ENCODE measurements at regions not wholly inside any gene's neighbourhood (a gene's known extent, or its start where the extent isn't known, plus 50 kb on each side); places are given as distances from the start of the nearest gene placed in this dataset.

DNA sequence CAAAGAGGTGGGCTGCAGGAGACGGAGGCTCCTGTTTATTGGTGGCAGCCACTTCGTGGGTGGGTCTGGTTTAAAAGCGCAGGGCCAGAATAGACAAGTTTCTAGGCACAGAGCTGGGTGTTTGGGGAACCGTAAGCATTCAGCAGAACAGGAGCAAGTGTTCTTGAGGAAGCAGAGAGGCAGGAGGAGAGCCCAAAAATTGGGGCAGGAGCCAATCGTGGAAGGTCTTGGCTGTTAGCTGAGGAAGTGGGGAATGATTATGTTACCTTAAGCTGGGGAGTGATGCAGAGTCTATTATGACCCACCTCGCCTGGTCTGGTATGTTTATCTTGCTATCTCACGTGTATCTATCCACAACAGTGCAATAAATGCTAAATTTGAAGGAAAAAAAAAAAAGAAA lies 64.3 kb upstream of the ATL2 start:
- FAIRE-seq (no peak), DNase-seq (ENCODE audit: low read depth, low spot score) (no peak)
- Histone ChIP-seq H3K4me3 (replicated peaks in 1 of 3; ENCODE audit: insufficient read depth in 1 of 3, low read depth in 1 of 3, low read length in 3 of 3) (no peak overlapping the region), H4K20me1 (replicated peaks; ENCODE audit: control insufficient read depth, extremely low read depth, insufficient read depth, low read length) (no peaks in the 10 kb centered on the region), H3K27ac (ENCODE audit: insufficient read depth, low read depth, low read length) (no peak overlapping the region), H3K9ac (replicated peaks; ENCODE audit: extremely low read depth, insufficient read depth, low read length) (no peak overlapping the region), H3K9me1 (replicated peaks; ENCODE audit: control insufficient read depth, extremely low read depth, insufficient read depth, low read length) (no peaks in the 10 kb centered on the region), H2AFZ (ENCODE audit: low read depth, low read length) (no peak overlapping the region), H3K9me3 (replicated peaks; ENCODE audit: control insufficient read depth, insufficient read depth, low read length) (no peaks in the 10 kb centered on the region), H3K4me1 (ENCODE audit: control insufficient read depth, extremely low read depth, insufficient read depth, low read length) (no peaks in the 10 kb centered on the region), H3K79me2 (ENCODE audit: control insufficient read depth, insufficient read depth, low read length) (no peaks in the 10 kb centered on the region), H3K27me3 (ENCODE audit: control insufficient read depth in 2 of 2, insufficient read depth in 2 of 2, low read length in 2 of 2) (peaks cover 15 to 20% of the 10 kb centered on the region in 2 experiments), H3K4me2 (ENCODE audit: insufficient read depth, low read length) (no peak overlapping the region), H3K36me3 (ENCODE audit: control insufficient read depth in 2 of 2, extremely low read depth in 1 of 2, insufficient read depth in 2 of 2, low read length in 2 of 2) (no peaks in the 10 kb centered on the region)
- intact Hi-C loops (cut with micrococcal nuclease), result no loop called here
- dilution Hi-C loops (cut with MboI; ENCODE audit: extremely low pct_ligation_motif_present, low sequenced_read_pairs), result no loop called here
- TF ChIP-seq MYC (IDR thresholded peaks at IDR 0.05; ENCODE audit: low read depth, low read length) (no peak), GATA2 (IDR thresholded peaks at IDR 0.05; ENCODE audit: insufficient read depth, insufficient read length, low read depth, low read length) (no peak), FOS (IDR thresholded peaks at IDR 0.05; ENCODE audit: borderline replicate concordance, insufficient read depth, low read length) (no peak), POLR2AphosphoS5 (IDR thresholded peaks at IDR 0.05; ENCODE audit: insufficient read depth, low read depth, low read length) (no peak), POLR2A (IDR thresholded peaks at IDR 0.05; ENCODE audit: low read depth, low read length) (no peak), EZH2 (IDR thresholded peaks at IDR 0.05; ENCODE audit: borderline replicate concordance, low read depth, low read length, severe bottlenecking) (no peak), JUN (IDR thresholded peaks at IDR 0.05; ENCODE audit: borderline replicate concordance, insufficient read depth, insufficient read length, low read depth) (no peak)
- TF ChIP-seq, protein P1, sequence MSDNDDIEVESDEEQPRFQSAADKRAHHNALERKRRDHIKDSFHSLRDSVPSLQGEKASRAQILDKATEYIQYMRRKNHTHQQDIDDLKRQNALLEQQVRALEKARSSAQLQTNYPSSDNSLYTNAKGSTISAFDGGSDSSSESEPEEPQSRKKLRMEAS (IDR thresholded peaks at IDR 0.05; ENCODE audit: insufficient read depth, insufficient read length), result no peak
- TF ChIP-seq, protein P2, sequence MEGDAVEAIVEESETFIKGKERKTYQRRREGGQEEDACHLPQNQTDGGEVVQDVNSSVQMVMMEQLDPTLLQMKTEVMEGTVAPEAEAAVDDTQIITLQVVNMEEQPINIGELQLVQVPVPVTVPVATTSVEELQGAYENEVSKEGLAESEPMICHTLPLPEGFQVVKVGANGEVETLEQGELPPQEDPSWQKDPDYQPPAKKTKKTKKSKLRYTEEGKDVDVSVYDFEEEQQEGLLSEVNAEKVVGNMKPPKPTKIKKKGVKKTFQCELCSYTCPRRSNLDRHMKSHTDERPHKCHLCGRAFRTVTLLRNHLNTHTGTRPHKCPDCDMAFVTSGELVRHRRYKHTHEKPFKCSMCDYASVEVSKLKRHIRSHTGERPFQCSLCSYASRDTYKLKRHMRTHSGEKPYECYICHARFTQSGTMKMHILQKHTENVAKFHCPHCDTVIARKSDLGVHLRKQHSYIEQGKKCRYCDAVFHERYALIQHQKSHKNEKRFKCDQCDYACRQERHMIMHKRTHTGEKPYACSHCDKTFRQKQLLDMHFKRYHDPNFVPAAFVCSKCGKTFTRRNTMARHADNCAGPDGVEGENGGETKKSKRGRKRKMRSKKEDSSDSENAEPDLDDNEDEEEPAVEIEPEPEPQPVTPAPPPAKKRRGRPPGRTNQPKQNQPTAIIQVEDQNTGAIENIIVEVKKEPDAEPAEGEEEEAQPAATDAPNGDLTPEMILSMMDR (IDR thresholded peaks at IDR 0.05; ENCODE audit: extremely low read depth in 1 of 2, insufficient read depth in 1 of 2, low read depth in 1 of 2, low read length in 2 of 2), result no peak
- ChIA-PET CTCF (no interaction called here), POLR2A (no interaction called here)
- no TSS peak for BruUV-seq (replicated peaks)
